ENCODE measurements at regions not wholly inside any gene's neighbourhood (a gene's known extent, or its start where the extent isn't known, plus 50 kb on each side); places are given as distances from the start of the nearest gene placed in this dataset.

- DNase-seq (ENCODE audit: low read depth, low spot score) (no peak), ATAC-seq (no peak)
- POLR2A ChIA-PET, result no interaction called here
- intact Hi-C loops (cut with micrococcal nuclease), result no loop called here
- Histone ChIP-seq H3K27ac (ENCODE audit: low read depth, low read length) (no peak overlapping the region), H3K4me1 (ENCODE audit: control insufficient read depth in 1 of 2, insufficient read depth in 2 of 2, low read length in 2 of 2) (peaks cover 6 to 7% of the 10 kb centered on the region in 2 experiments), H3K36me3 (ENCODE audit: control insufficient read depth in 1 of 2, insufficient read depth in 2 of 2, low read length in 2 of 2) (no peaks in the 10 kb centered on the region), H3K9me3 (ENCODE audit: control insufficient read depth in 1 of 2, insufficient read depth in 1 of 2, low read depth in 1 of 2, low read length in 2 of 2) (no peaks in the 10 kb centered on the region), H3K79me2 (ENCODE audit: insufficient read depth, low read length) (no peaks in the 10 kb centered on the region), H2AFZ (ENCODE audit: low read depth, low read length, poor library complexity, severe bottlenecking) (no peak overlapping the region), H4K20me1 (ENCODE audit: insufficient read depth) (no peaks in the 10 kb centered on the region), H3K27me3 (ENCODE audit: insufficient read depth, low read length) (peaks cover 37% of the 10 kb centered on the region), H3K9me2 (ENCODE audit: insufficient read depth) (no peaks in the 10 kb centered on the region), H3K4me2 (ENCODE audit: low read length) (no peak overlapping the region), H3K4me3 (replicated peaks in 1 of 2; ENCODE audit: low read depth in 1 of 2, low read length in 2 of 2) (no peak overlapping the region), H3K9ac (ENCODE audit: low read length) (no peak overlapping the region)
- BruUV-seq (replicated peaks), result no TSS peak
- CTCF ChIA-PET, result no interaction called here
- RAD21 ChIA-PET (ENCODE audit: low non-redundant PET in 1 of 2, low total read pairs in 2 of 2, uncharacterized antibody in 2 of 2, unreplicated experiment in 2 of 2), result no interaction called here
- no peak for TF ChIP-seq EGR1 (IDR thresholded peaks at IDR 0.05; ENCODE audit: low read depth)
- TF ChIP-seq JUND (IDR thresholded peaks at IDR 0.05), result no peak
- TF ChIP-seq, protein P1, sequence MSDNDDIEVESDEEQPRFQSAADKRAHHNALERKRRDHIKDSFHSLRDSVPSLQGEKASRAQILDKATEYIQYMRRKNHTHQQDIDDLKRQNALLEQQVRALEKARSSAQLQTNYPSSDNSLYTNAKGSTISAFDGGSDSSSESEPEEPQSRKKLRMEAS (IDR thresholded peaks at IDR 0.05), result no peak
- no peak for TF ChIP-seq CEBPB (IDR thresholded peaks at IDR 0.05; ENCODE audit: low read depth)
- no peak for TF ChIP-seq SP1 (IDR thresholded peaks at IDR 0.05; ENCODE audit: low read depth)
- no peak for TF ChIP-seq ZNF274 (IDR thresholded peaks at IDR 0.05; ENCODE audit: low read depth, low read length)
- no peak for TF ChIP-seq CBX3 (IDR thresholded peaks at IDR 0.05; ENCODE audit: low read depth)
Measured at GRCh38 chr9:135018306-135018915, 69.1 kb upstream of the OLFM1 start.

DNA sequence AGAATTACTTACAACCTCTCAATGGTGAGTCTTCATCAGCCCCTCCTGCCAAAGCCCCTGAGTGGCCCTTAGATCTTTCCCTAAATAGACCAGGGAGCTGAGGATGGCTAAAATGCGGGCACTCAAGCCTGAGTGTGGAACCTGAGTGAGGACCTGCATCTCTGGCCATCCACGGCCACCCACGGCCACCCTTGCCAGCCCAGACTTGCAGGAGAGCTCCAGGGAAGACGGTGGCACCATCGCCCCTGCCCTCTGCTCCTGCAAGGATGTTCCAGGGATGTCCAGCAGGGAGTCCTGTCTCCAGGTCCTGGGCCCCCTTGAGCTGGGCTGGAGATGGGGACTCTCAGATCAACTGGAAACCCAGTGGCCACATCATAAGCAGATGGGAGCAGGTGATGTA is 68.2 kb upstream of the OLFM1 start:
- Histone ChIP-seq H3K27me3 (ENCODE audit: insufficient read depth, low read length) (peaks cover 39% of the 10 kb centered on the region), H2AFZ (ENCODE audit: low read depth, low read length, poor library complexity, severe bottlenecking) (no peak overlapping the region), H3K9me3 (ENCODE audit: control insufficient read depth in 1 of 2, insufficient read depth in 1 of 2, low read depth in 1 of 2, low read length in 2 of 2) (no peaks in the 10 kb centered on the region), H3K9me2 (ENCODE audit: insufficient read depth) (no peaks in the 10 kb centered on the region), H3K4me1 (ENCODE audit: control insufficient read depth in 1 of 2, insufficient read depth in 2 of 2, low read length in 2 of 2) (peaks cover 8 to 12% of the 10 kb centered on the region in 2 experiments), H4K20me1 (ENCODE audit: insufficient read depth) (no peaks in the 10 kb centered on the region), H3K79me2 (ENCODE audit: insufficient read depth, low read length) (no peaks in the 10 kb centered on the region), H3K27ac (ENCODE audit: low read depth, low read length) (no peak overlapping the region), H3K4me3 (replicated peaks in 1 of 2; ENCODE audit: low read depth in 1 of 2, low read length in 2 of 2) (no peak overlapping the region), H3K9ac (ENCODE audit: low read length) (no peak overlapping the region), H3K36me3 (ENCODE audit: control insufficient read depth in 1 of 2, insufficient read depth in 2 of 2, low read length in 2 of 2) (no peaks in the 10 kb centered on the region), H3K4me2 (ENCODE audit: low read length) (no peak overlapping the region)
- intact Hi-C loops (cut with micrococcal nuclease), result no loop called here
- POLR2A ChIA-PET, result no interaction called here
- no TSS peak for BruUV-seq (replicated peaks)
- RAD21 ChIA-PET (ENCODE audit: low non-redundant PET in 1 of 2, low total read pairs in 2 of 2, uncharacterized antibody in 2 of 2, unreplicated experiment in 2 of 2), result no interaction called here
- CTCF ChIA-PET, result no interaction called here
- no peak for DNase-seq (ENCODE audit: low read depth, low spot score)
- no peak for ATAC-seq
- TF ChIP-seq, protein P1 (IDR thresholded peaks at IDR 0.05), result no peak
- TF ChIP-seq, protein P2, sequence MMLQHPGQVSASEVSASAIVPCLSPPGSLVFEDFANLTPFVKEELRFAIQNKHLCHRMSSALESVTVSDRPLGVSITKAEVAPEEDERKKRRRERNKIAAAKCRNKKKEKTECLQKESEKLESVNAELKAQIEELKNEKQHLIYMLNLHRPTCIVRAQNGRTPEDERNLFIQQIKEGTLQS (IDR thresholded peaks at IDR 0.05), result no peak
- TF ChIP-seq ZBTB33 (IDR thresholded peaks at IDR 0.05; ENCODE audit: extremely low read depth, insufficient replicate concordance, low read length), result no peak
- no peak for TF ChIP-seq ELF1 (IDR thresholded peaks at IDR 0.05; ENCODE audit: borderline replicate concordance, low read depth)
- TF ChIP-seq ZFX (IDR thresholded peaks at IDR 0.05), result no peak
- no peak for TF ChIP-seq POLR2A (IDR thresholded peaks at IDR 0.05; ENCODE audit: borderline replicate concordance, extremely low read depth, insufficient read depth, insufficient read length)
- no peak for TF ChIP-seq EZH2phosphoT487 (IDR thresholded peaks at IDR 0.05; ENCODE audit: borderline replicate concordance)
- TF ChIP-seq ZNF274 (IDR thresholded peaks at IDR 0.05; ENCODE audit: low read depth, low read length), result no peak
- TF ChIP-seq FOSL1 (IDR thresholded peaks at IDR 0.05; ENCODE audit: low read depth), result no peak
- no peak for TF ChIP-seq CEBPB (IDR thresholded peaks at IDR 0.05; ENCODE audit: low read depth)
- TF ChIP-seq TCF7L2 (IDR thresholded peaks at IDR 0.05; ENCODE audit: borderline replicate concordance, extremely low read depth, insufficient read depth, insufficient read length), result no peak

All from HCT116 (cell line).